Coronary artery (tissue), 2 donors: ENCODE measurements at regions not wholly inside any gene's neighbourhood (a gene's known extent, or its start where the extent isn't known, plus 50 kb on each side); places are given as distances from the start of the nearest gene placed in this dataset.

Experiments used
- DNase-seq: peaks from one replicate; pipeline ENCODE4 v3.0.0-alpha.2; 2017; ENCODE audit warnings: low spot score
- H3K27ac ChIP-seq, 2 donors: fragments of 200-600 bp; sonication (generic); one replicate each; pipeline ENCODE4 v1.5.1; 2016 to 2019
- H3K4me3 ChIP-seq: fragments of 200-600 bp; sonication (generic); 2 replicates; pipeline ENCODE4 v1.5.1; 2016; ENCODE audit warnings: mild to moderate bottlenecking, moderate library complexity
- CTCF ChIP-seq: fragments of 200-600 bp; sonication (generic); IDR thresholded peaks from one replicate; pipeline ENCODE4 v1.5.1; 2019; ENCODE audit warnings: antibody characterized with exemption

GRCh38 chr10:85508159-85508558 is 858.4 kb downstream of the GRID1 start:
- no peak overlapping the region for H3K4me3 ChIP-seq
- H3K27ac ChIP-seq, result no peak overlapping the region
- no peak for DNase-seq
- TF ChIP-seq CTCF, result no peak

GRCh38 chr10:85510682-85511081 is 855.9 kb downstream of the GRID1 start:
- H3K4me3 ChIP-seq, result no peak overlapping the region
- no peak for DNase-seq
- no peak for TF ChIP-seq CTCF
- no peak overlapping the region for H3K27ac ChIP-seq

GRCh38 chr10:85513436-85513835 is 853.2 kb downstream of the GRID1 start:
- no peak for DNase-seq
- no peak for TF ChIP-seq CTCF
- no peak overlapping the region for H3K27ac ChIP-seq
- no peak overlapping the region for H3K4me3 ChIP-seq

GRCh38 chr10:85515316-85515715 is 851.3 kb downstream of the GRID1 start:
- no peak overlapping the region for H3K27ac ChIP-seq
- H3K4me3 ChIP-seq, result no peak overlapping the region
- DNase-seq, result no peak
- TF ChIP-seq CTCF, result no peak

GRCh38 chr10:85524001-85524666 is 842.5 kb downstream of the GRID1 start:
- no peak overlapping the region for H3K4me3 ChIP-seq
- H3K27ac ChIP-seq, result no peak overlapping the region
- DNase-seq, result no peak
- no peak for TF ChIP-seq CTCF

DNA sequence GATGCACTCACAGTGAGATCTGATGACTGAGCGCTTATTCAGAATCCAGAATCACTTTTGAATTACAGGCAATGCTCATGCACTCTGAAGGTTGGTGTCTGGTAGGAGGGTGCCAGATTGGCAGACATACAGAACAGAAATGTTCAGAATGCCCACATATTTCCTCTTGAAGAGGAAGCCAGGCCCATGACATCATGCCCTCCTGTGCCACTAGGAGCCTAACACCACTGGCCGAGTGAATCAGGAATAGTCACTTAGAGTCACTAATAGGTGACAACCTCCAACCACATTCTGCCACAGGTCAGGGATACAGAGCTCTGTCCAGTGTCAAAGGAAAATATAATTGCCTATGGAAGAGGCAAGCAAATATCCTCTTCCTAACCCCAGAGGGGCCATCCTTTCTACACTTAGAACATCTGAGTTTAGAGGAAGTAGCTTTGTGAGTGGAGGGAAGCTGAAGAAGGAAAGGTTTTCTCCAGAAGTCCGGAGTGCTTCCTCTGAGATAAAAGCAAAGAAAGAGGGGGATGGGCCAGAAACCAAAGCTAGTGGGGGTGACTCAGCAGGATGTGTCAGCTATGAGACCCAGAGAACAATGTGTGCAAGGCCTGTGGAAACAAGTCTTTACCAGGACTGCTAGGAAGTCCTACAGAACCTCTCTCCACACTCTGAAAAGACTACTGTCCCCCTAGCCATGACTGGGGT is 838.8 kb downstream of the GRID1 start:
- Histone ChIP-seq H3K27ac (no peak overlapping the region), H3K4me3 (no peak overlapping the region)
- DNase-seq, result no peak
- TF ChIP-seq CTCF, result no peak

DNA sequence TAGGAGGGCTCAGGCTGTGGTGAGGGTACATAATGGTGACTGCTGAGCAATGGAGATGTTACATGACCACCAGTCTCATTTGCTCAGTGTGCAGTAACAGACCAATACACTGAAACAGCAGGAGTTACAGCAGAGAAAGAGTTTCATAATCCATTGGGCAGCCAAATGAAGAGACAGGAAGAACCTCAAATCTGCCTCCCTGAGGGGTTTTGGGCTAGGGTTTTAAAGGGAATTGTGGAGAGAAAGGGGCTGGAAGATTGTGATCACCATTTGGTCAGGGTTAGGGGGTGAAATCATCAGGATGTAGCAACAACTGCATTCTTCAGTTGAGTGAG is 838.3 kb downstream of the GRID1 start:
- no peak for DNase-seq
- H3K27ac ChIP-seq, result no peak overlapping the region
- TF ChIP-seq CTCF, result no peak
- H3K4me3 ChIP-seq, result no peak overlapping the region
